ENCODE measurements at regions not wholly inside any gene's neighbourhood (a gene's known extent, or its start where the extent isn't known, plus 50 kb on each side); places are given as distances from the start of the nearest gene placed in this dataset.

DNA sequence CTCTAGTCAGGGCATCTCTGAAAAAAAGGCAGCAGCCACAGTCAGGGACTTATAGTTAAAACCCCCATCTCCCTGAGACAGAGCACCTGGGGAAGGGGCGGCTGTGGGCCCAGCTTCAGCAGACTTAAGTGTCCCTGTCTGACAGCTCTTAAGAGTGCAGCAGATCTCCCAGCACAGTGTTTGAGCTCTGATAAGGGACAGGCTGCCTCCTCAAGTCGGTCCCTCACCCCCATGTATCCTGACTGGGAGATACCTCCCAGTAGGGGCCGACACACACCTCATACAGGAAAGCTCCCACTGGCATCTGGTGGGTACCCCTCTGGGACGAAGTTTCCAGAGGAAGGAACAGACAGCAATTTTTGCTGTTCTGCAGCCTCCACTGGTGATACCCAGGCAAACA, 129.0 kb downstream of the ANXA5 start (continued):
- TF ChIP-seq, protein P1, sequence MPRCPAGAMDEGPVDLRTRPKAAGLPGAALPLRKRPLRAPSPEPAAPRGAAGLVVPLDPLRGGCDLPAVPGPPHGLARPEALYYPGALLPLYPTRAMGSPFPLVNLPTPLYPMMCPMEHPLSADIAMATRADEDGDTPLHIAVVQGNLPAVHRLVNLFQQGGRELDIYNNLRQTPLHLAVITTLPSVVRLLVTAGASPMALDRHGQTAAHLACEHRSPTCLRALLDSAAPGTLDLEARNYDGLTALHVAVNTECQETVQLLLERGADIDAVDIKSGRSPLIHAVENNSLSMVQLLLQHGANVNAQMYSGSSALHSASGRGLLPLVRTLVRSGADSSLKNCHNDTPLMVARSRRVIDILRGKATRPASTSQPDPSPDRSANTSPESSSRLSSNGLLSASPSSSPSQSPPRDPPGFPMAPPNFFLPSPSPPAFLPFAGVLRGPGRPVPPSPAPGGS (IDR thresholded peaks at IDR 0.05; ENCODE audit: borderline replicate concordance, insufficient read depth, low read depth, low read length, poor library complexity, severe bottlenecking), result no peak
- TF ChIP-seq ZNF217 (IDR thresholded peaks at IDR 0.05) (no peak), SRF (IDR thresholded peaks at IDR 0.05; ENCODE audit: low read depth in 2 of 2, low read length in 2 of 2) (no peak), SUZ12 (IDR thresholded peaks at IDR 0.05; ENCODE audit: unreplicated experiment) (no peak), KAT2A (conservative IDR thresholded peaks at IDR 0.05; ENCODE audit: control insufficient read depth, low read depth, low read length) (no peak), BMI1 (IDR thresholded peaks at IDR 0.05; ENCODE audit: borderline replicate concordance) (no peak), BCL11A (IDR thresholded peaks at IDR 0.05; ENCODE audit: low read depth, low read length) (no peak), DPF2 (IDR thresholded peaks at IDR 0.05) (no peak)

DNA sequence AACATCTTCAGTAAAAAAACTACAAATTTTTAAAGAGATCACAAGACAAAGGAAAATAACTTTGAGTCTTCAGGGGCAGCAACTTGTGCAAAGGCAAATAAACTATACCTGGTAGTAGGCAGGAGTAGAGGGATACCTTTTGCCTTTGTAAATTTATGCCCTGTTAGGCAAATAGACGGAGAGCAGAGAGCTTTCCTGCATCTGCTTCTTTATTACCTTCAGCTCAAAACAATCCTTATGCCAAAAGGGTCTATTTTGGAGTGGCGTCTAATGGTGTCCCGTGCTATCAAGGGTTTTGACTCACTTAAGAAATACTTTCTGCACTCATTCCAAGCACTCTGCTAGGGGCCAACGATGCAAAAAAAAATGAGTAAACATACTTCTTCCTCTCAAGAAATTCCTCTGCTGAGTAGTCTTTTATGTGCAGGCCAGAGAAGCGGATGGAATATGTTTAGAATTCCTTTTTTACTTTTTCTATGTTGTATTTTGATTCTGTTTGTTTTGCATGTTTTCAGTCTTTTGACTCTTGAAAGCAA, 131.9 kb downstream of the ANXA5 start:
- Histone ChIP-seq H3K79me2 (ENCODE audit: control insufficient read depth, insufficient read depth, low read length) (no peaks in the 10 kb centered on the region), H3K27ac (ENCODE audit: control insufficient read depth, insufficient read depth) (no peak overlapping the region), H3K9ac (ENCODE audit: control insufficient read depth, insufficient read depth, low read length) (no peak overlapping the region), H2AFZ (ENCODE audit: control insufficient read depth, low read depth, low read length) (no peak overlapping the region), H3K4me1 (ENCODE audit: control insufficient read depth, insufficient read depth, low read length) (no peaks in the 10 kb centered on the region), H3K36me3 (ENCODE audit: control insufficient read depth in 2 of 2, insufficient read depth in 2 of 2, low read length in 1 of 2) (no peaks in the 10 kb centered on the region), H3K4me3 (no peak overlapping the region), H3K27me3 (replicated peaks in 1 of 2; ENCODE audit: control insufficient read depth in 2 of 2, insufficient read depth in 2 of 2, low read length in 1 of 2) (no peaks in the 10 kb centered on the region; a peak in 1 of 4 replicates), H4K20me1 (ENCODE audit: control insufficient read depth, insufficient read depth) (no peaks in the 10 kb centered on the region), H3K9me3 (replicated peaks; ENCODE audit: control insufficient read depth, insufficient read depth, low read length) (no peaks in the 10 kb centered on the region), H3K4me2 (ENCODE audit: control insufficient read depth, insufficient read depth) (no peak overlapping the region)
- in situ Hi-C loops (cut with MboI) (no loop called here), intact Hi-C loops (cut with micrococcal nuclease; ENCODE audit: unreplicated experiment) (no loop called here)
- TF ChIP-seq POLR2AphosphoS2 (IDR thresholded peaks at IDR 0.05; ENCODE audit: low read depth, low read length) (no peak), GABPA (IDR thresholded peaks at IDR 0.05; ENCODE audit: low read depth) (no peak), RCOR1 (conservative IDR thresholded peaks at IDR 0.05; ENCODE audit: low read depth, low read length) (no peak), EP300 (IDR thresholded peaks at IDR 0.05; ENCODE audit: borderline replicate concordance in 1 of 2, control insufficient read depth in 1 of 2, low read depth in 2 of 2, low read length in 2 of 2) (no peak), ESRRA (IDR thresholded peaks at IDR 0.05; ENCODE audit: low read length) (no peak)
- TF ChIP-seq, protein P2, sequence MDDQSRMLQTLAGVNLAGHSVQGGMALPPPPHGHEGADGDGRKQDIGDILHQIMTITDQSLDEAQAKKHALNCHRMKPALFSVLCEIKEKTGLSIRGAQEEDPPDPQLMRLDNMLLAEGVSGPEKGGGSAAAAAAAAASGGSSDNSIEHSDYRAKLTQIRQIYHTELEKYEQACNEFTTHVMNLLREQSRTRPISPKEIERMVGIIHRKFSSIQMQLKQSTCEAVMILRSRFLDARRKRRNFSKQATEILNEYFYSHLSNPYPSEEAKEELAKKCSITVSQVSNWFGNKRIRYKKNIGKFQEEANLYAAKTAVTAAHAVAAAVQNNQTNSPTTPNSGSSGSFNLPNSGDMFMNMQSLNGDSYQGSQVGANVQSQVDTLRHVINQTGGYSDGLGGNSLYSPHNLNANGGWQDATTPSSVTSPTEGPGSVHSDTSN (IDR thresholded peaks at IDR 0.05; ENCODE audit: insufficient replicate concordance, low read depth, low read length), result no peak
- TF ChIP-seq, protein P3, sequence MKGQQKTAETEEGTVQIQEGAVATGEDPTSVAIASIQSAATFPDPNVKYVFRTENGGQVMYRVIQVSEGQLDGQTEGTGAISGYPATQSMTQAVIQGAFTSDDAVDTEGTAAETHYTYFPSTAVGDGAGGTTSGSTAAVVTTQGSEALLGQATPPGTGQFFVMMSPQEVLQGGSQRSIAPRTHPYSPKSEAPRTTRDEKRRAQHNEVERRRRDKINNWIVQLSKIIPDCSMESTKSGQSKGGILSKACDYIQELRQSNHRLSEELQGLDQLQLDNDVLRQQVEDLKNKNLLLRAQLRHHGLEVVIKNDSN (IDR thresholded peaks at IDR 0.05; ENCODE audit: borderline replicate concordance, extremely low read length, insufficient read depth, low read depth, low read length), result no peak
- TF ChIP-seq, protein P4, sequence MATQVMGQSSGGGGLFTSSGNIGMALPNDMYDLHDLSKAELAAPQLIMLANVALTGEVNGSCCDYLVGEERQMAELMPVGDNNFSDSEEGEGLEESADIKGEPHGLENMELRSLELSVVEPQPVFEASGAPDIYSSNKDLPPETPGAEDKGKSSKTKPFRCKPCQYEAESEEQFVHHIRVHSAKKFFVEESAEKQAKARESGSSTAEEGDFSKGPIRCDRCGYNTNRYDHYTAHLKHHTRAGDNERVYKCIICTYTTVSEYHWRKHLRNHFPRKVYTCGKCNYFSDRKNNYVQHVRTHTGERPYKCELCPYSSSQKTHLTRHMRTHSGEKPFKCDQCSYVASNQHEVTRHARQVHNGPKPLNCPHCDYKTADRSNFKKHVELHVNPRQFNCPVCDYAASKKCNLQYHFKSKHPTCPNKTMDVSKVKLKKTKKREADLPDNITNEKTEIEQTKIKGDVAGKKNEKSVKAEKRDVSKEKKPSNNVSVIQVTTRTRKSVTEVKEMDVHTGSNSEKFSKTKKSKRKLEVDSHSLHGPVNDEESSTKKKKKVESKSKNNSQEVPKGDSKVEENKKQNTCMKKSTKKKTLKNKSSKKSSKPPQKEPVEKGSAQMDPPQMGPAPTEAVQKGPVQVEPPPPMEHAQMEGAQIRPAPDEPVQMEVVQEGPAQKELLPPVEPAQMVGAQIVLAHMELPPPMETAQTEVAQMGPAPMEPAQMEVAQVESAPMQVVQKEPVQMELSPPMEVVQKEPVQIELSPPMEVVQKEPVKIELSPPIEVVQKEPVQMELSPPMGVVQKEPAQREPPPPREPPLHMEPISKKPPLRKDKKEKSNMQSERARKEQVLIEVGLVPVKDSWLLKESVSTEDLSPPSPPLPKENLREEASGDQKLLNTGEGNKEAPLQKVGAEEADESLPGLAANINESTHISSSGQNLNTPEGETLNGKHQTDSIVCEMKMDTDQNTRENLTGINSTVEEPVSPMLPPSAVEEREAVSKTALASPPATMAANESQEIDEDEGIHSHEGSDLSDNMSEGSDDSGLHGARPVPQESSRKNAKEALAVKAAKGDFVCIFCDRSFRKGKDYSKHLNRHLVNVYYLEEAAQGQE (IDR thresholded peaks at IDR 0.05; ENCODE audit: low read depth, low read length), result no peak
- RAD21 ChIA-PET (ENCODE audit: unreplicated experiment), result no interaction called here
- BruUV-seq (replicated peaks), result no TSS peak
- ATAC-seq (no peak), FAIRE-seq (no peak), DNase-seq (ENCODE audit: low read depth, low spot score) (no peak)
- CTCF ChIA-PET, result interaction anchor here (1.0 kb wide), 1 partner anchor 1662 kb away, joined by 3 read pairs; no protein-coding TSS in a partner anchor
- SMC1A ChIA-PET (ENCODE audit: uncharacterized antibody, unreplicated experiment), result interaction anchor here (1.0 kb wide), 1 partner anchor 80 kb away, joined by 3 read pairs; no protein-coding TSS in a partner anchor
- POLR2A ChIA-PET, result no interaction called here
- 14% methylated on average over 5 of the region's 5 CpGs for WGBS (ENCODE audit: insufficient coverage, insufficient replicate concordance, low lambda C conversion rate, missing lambda C conversion rate)

Data from GM12878 (cell line).